Astrocyte (in vitro differentiated cells and primary cell): ENCODE measurements at regions not wholly inside any gene's neighbourhood (a gene's known extent, or its start where the extent isn't known, plus 50 kb on each side); places are given as distances from the start of the nearest gene placed in this dataset.

Experiments
- EZH2 ChIP-seq: IDR thresholded peaks from 2 replicates; pipeline ENCODE4 v1.6.1; 2012; ENCODE audit warnings: mild to moderate bottlenecking, low read length, inconsistent platforms; ENCODE audit not compliant: insufficient read depth
- TF ChIP-seq, protein P1 (sequence below): IDR thresholded peaks from 2 replicates; pipeline ENCODE4 v1.5.1; 2011; ENCODE audit warnings: low read depth, mild to moderate bottlenecking, inconsistent platforms, low read length, moderate library complexity; ENCODE audit not compliant: insufficient read depth

GRCh38 chr3:14290631-14291385 is 111.6 kb upstream of the SLC6A6 start:
- TF ChIP-seq, protein P1, sequence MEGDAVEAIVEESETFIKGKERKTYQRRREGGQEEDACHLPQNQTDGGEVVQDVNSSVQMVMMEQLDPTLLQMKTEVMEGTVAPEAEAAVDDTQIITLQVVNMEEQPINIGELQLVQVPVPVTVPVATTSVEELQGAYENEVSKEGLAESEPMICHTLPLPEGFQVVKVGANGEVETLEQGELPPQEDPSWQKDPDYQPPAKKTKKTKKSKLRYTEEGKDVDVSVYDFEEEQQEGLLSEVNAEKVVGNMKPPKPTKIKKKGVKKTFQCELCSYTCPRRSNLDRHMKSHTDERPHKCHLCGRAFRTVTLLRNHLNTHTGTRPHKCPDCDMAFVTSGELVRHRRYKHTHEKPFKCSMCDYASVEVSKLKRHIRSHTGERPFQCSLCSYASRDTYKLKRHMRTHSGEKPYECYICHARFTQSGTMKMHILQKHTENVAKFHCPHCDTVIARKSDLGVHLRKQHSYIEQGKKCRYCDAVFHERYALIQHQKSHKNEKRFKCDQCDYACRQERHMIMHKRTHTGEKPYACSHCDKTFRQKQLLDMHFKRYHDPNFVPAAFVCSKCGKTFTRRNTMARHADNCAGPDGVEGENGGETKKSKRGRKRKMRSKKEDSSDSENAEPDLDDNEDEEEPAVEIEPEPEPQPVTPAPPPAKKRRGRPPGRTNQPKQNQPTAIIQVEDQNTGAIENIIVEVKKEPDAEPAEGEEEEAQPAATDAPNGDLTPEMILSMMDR = no peak
- no peak for TF ChIP-seq EZH2
